ENCODE measurements at regions not wholly inside any gene's neighbourhood (a gene's known extent, or its start where the extent isn't known, plus 50 kb on each side); places are given as distances from the start of the nearest gene placed in this dataset.
"Not testable (repeated sequence)": the region's sequence is repeated elsewhere in the genome, so short reads cannot be mapped to it uniquely, and the experiment has no call there.

GRCh38 chr12:131386167-131386521 lies 324.7 kb upstream of the SFSWAP start:
- Mint-ChIP-seq H3K36me3 (no peaks in the 10 kb centered on the region), H3K27me3 (ENCODE audit: insufficient read depth, low read depth) (peaks cover 21% of the 10 kb centered on the region), H3K9me3 (no peaks in the 10 kb centered on the region), H3K4me3 (no peak overlapping the region), H3K4me1 (peaks cover 12% of the 10 kb centered on the region), H3K27ac (no peak overlapping the region)
- no peaks in the 10 kb centered on the region for H3K27me3 ChIP-seq
- no peak for TF ChIP-seq EZH2phosphoT487 (IDR thresholded peaks at IDR 0.05)
- no peak for TF ChIP-seq EZH2 (IDR thresholded peaks at IDR 0.05)
- TF ChIP-seq CTCF (IDR thresholded peaks at IDR 0.05) = no peak
- no peak overlapping the region for H3K27ac ChIP-seq
- H3K4me3 ChIP-seq = no peak overlapping the region
- H3K79me2 ChIP-seq (ENCODE audit: low read depth) = no peaks in the 10 kb centered on the region
- no peak for DNase-seq (ENCODE audit: low spot score)
- peaks cover 6% of the 10 kb centered on the region for H3K4me1 ChIP-seq
- no peaks in the 10 kb centered on the region for H4K20me1 ChIP-seq (ENCODE audit: low read depth)
- no peak overlapping the region for H3K9ac ChIP-seq
- no peak overlapping the region for H3K4me2 ChIP-seq
- H3F3A ChIP-seq (ENCODE audit: low read depth) = no peaks in the 10 kb centered on the region
- no peak overlapping the region for H2AFZ ChIP-seq (replicated peaks)
- H3K9me3 ChIP-seq (ENCODE audit: low read depth) = no peaks in the 10 kb centered on the region
- H3K36me3 ChIP-seq = no peaks in the 10 kb centered on the region

GRCh38 chr12:131386781-131387180 lies 324.1 kb upstream of the SFSWAP start:
- Histone ChIP-seq H3K27me3 (no peaks in the 10 kb centered on the region), H3K79me2 (ENCODE audit: low read depth) (no peaks in the 10 kb centered on the region), H2AFZ (replicated peaks) (no peak overlapping the region), H3K27ac (no peak overlapping the region), H3K4me2 (no peak overlapping the region), H3K9me3 (ENCODE audit: low read depth) (no peaks in the 10 kb centered on the region), H3K4me1 (no peaks in the 10 kb centered on the region), H3K4me3 (no peak overlapping the region), H3K36me3 (no peaks in the 10 kb centered on the region), H3F3A (ENCODE audit: low read depth) (no peaks in the 10 kb centered on the region), H3K9ac (no peak overlapping the region), H4K20me1 (ENCODE audit: low read depth) (no peaks in the 10 kb centered on the region)
- no peaks in the 10 kb centered on the region for H3K9me3 Mint-ChIP-seq
- no peak overlapping the region for H3K27ac Mint-ChIP-seq
- H3K4me1 Mint-ChIP-seq = peaks cover 7% of the 10 kb centered on the region
- no peaks in the 10 kb centered on the region for H3K36me3 Mint-ChIP-seq
- TF ChIP-seq EZH2 (IDR thresholded peaks at IDR 0.05) (no peak), CTCF (IDR thresholded peaks at IDR 0.05) (no peak), EZH2phosphoT487 (IDR thresholded peaks at IDR 0.05) (no peak)
- H3K27me3 Mint-ChIP-seq (ENCODE audit: insufficient read depth, low read depth) = peaks cover 22% of the 10 kb centered on the region
- no peak for DNase-seq (ENCODE audit: low spot score)
- no peak overlapping the region for H3K4me3 Mint-ChIP-seq

GRCh38 chr12:131387281-131388163 lies 323.4 kb upstream of the SFSWAP start:
- Mint-ChIP-seq H3K4me3 (no peak overlapping the region), H3K27me3 (ENCODE audit: insufficient read depth, low read depth) (peaks cover 20% of the 10 kb centered on the region), H3K4me1 (peaks cover 7% of the 10 kb centered on the region), H3K36me3 (no peaks in the 10 kb centered on the region), H3K27ac (no peak overlapping the region), H3K9me3 (no peaks in the 10 kb centered on the region)
- H3K4me1 ChIP-seq = no peaks in the 10 kb centered on the region
- H3K27ac ChIP-seq = no peak overlapping the region
- H3K27me3 ChIP-seq = no peaks in the 10 kb centered on the region
- H3K4me2 ChIP-seq = no peak overlapping the region
- no peaks in the 10 kb centered on the region for H3K9me3 ChIP-seq (ENCODE audit: low read depth)
- no peak overlapping the region for H2AFZ ChIP-seq (replicated peaks)
- no peaks in the 10 kb centered on the region for H3F3A ChIP-seq (ENCODE audit: low read depth)
- no peaks in the 10 kb centered on the region for H4K20me1 ChIP-seq (ENCODE audit: low read depth)
- H3K36me3 ChIP-seq = no peaks in the 10 kb centered on the region
- H3K79me2 ChIP-seq (ENCODE audit: low read depth) = no peaks in the 10 kb centered on the region
- no peak overlapping the region for H3K4me3 ChIP-seq
- no peak for DNase-seq (ENCODE audit: low spot score)
- TF ChIP-seq EZH2 (IDR thresholded peaks at IDR 0.05) (no peak), CTCF (IDR thresholded peaks at IDR 0.05) (no peak), EZH2phosphoT487 (IDR thresholded peaks at IDR 0.05) (no peak)
- no peak overlapping the region for H3K9ac ChIP-seq

- H3K4me1 ChIP-seq; H3F3A ChIP-seq (ENCODE audit: low read depth); H3K27ac Mint-ChIP-seq; H3K27me3 ChIP-seq; H3K36me3 ChIP-seq; H3K4me3 ChIP-seq; H3K9me3 Mint-ChIP-seq; H3K9me3 ChIP-seq (ENCODE audit: low read depth); H4K20me1 ChIP-seq (ENCODE audit: low read depth); H3K4me3 Mint-ChIP-seq; H3K36me3 Mint-ChIP-seq; H3K27ac ChIP-seq; H3K79me2 ChIP-seq (ENCODE audit: low read depth); DNase-seq (ENCODE audit: low spot score); H3K4me2 ChIP-seq; H2AFZ ChIP-seq (replicated peaks); H3K9ac ChIP-seq; H3K4me1 Mint-ChIP-seq: not testable (repeated sequence)
- peaks cover 20% of the 10 kb centered on the region for H3K27me3 Mint-ChIP-seq (ENCODE audit: insufficient read depth, low read depth)
Measured at GRCh38 chr12:131388164-131389053, 322.5 kb upstream of the SFSWAP start.
